ENCODE measurements at regions not wholly inside any gene's neighbourhood (a gene's known extent, or its start where the extent isn't known, plus 50 kb on each side); places are given as distances from the start of the nearest gene placed in this dataset.

DNA sequence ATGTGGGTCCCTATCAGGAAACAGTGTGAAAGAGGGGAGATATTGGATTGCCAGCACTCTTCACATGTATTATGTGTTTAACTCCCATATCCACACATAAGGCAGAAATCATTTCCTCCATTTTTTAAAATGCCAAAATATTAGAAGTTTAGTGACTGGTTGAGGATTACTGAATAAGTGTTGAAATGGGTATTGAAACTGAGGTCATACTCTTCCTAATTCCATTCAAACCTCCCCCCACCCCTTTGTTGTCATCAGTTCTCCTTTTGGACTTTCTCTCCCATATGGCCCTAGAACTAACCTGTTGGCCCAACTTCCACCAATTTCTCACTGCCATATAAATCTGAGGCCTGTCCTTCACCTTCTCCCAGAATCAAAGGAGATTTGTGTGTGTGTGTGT, 81.6 kb downstream of the EVX1 start:
- TF ChIP-seq, protein P1, sequence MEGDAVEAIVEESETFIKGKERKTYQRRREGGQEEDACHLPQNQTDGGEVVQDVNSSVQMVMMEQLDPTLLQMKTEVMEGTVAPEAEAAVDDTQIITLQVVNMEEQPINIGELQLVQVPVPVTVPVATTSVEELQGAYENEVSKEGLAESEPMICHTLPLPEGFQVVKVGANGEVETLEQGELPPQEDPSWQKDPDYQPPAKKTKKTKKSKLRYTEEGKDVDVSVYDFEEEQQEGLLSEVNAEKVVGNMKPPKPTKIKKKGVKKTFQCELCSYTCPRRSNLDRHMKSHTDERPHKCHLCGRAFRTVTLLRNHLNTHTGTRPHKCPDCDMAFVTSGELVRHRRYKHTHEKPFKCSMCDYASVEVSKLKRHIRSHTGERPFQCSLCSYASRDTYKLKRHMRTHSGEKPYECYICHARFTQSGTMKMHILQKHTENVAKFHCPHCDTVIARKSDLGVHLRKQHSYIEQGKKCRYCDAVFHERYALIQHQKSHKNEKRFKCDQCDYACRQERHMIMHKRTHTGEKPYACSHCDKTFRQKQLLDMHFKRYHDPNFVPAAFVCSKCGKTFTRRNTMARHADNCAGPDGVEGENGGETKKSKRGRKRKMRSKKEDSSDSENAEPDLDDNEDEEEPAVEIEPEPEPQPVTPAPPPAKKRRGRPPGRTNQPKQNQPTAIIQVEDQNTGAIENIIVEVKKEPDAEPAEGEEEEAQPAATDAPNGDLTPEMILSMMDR (IDR thresholded peaks at IDR 0.05), result no peak
- TF ChIP-seq EP300 (IDR thresholded peaks at IDR 0.05) (no peak), POLR2AphosphoS5 (IDR thresholded peaks at IDR 0.05) (no peak), POLR2A (IDR thresholded peaks at IDR 0.05) (no peak)

Measured in upper lobe of left lung (tissue), 4 donors.